Esophagus (tissue), 2 donors: ENCODE measurements at regions not wholly inside any gene's neighbourhood (a gene's known extent, or its start where the extent isn't known, plus 50 kb on each side); places are given as distances from the start of the nearest gene placed in this dataset.

ENCODE experiments used
- H3K27ac ChIP-seq, 2 donors: one replicate each; pipeline ENCODE4 v1.5.1; 2013; ENCODE audit warnings: low read depth in 2 of 2, mild to moderate bottlenecking in 2 of 2, inconsistent platforms in 1 of 2, low read length in 1 of 2, moderate library complexity in 1 of 2
- H3K27me3 ChIP-seq, 2 donors: one replicate each; pipeline ENCODE4 v1.6.1; 2013; ENCODE audit warnings: low read length in 2 of 2, control low read depth in 1 of 2, mild to moderate bottlenecking in 1 of 2; ENCODE audit not compliant: insufficient read depth in 2 of 2, control insufficient read depth in 1 of 2
- H3K36me3 ChIP-seq, 2 donors: one replicate each; pipeline ENCODE4 v1.6.1; 2013; ENCODE audit warnings: low read length in 1 of 2; ENCODE audit not compliant: control insufficient read depth in 2 of 2, insufficient read depth in 2 of 2
- H3K4me1 ChIP-seq, 2 donors: one replicate each; pipeline ENCODE4 v1.6.1; 2013; ENCODE audit warnings: low read length in 1 of 2; ENCODE audit not compliant: control insufficient read depth in 2 of 2, insufficient read depth in 2 of 2
- H3K4me3 ChIP-seq, 2 donors: one replicate each; pipeline ENCODE4 v1.5.1; 2013; ENCODE audit warnings: low read length in 2 of 2, mild to moderate bottlenecking in 2 of 2, low read depth in 1 of 2, moderate library complexity in 1 of 2
- H3K9me3 ChIP-seq, 2 donors: one replicate each; pipeline ENCODE4 v1.6.1; 2013; ENCODE audit warnings: mild to moderate bottlenecking in 2 of 2, low read depth in 1 of 2, low read length in 1 of 2, moderate library complexity in 1 of 2; ENCODE audit not compliant: control insufficient read depth in 2 of 2, insufficient read depth in 1 of 2
- WGBS, 2 donors: extraction: QIAGEN DNeasy Blood & Tissue Kit; methylation state at CpG; one replicate each; pipeline ENCODE4 v1.1.7; 2013; 5-methylcytosine and 5-hydroxymethylcytosine counted together
- donor health status: healthy with polysubstance abuse.
- donor health status: Bipolar disorder and iron deficiency.

GRCh38 chr17:71710816-71711215, 410.0 kb upstream of the SOX9 start:
- Histone ChIP-seq H3K4me1 (no peaks in the 10 kb centered on the region), H3K27ac (no peak overlapping the region), H3K9me3 (no peaks in the 10 kb centered on the region), H3K27me3 (no peaks in the 10 kb centered on the region), H3K4me3 (no peak overlapping the region), H3K36me3 (no peaks in the 10 kb centered on the region)
- 59 to 84% methylated on average over 1 of the region's 1 CpG for WGBS, 2 donors

- no peak overlapping the region for H3K27ac ChIP-seq
- 76 to 81% methylated on average over 3 of the region's 3 CpGs for WGBS, 2 donors
- H3K27me3 ChIP-seq, result no peaks in the 10 kb centered on the region
- no peak overlapping the region for H3K4me3 ChIP-seq
- no peaks in the 10 kb centered on the region for H3K36me3 ChIP-seq
- no peaks in the 10 kb centered on the region for H3K9me3 ChIP-seq
- H3K4me1 ChIP-seq, result no peaks in the 10 kb centered on the region
Observed at GRCh38 chr17:71713846-71714245, 407.0 kb upstream of the SOX9 start.

DNA sequence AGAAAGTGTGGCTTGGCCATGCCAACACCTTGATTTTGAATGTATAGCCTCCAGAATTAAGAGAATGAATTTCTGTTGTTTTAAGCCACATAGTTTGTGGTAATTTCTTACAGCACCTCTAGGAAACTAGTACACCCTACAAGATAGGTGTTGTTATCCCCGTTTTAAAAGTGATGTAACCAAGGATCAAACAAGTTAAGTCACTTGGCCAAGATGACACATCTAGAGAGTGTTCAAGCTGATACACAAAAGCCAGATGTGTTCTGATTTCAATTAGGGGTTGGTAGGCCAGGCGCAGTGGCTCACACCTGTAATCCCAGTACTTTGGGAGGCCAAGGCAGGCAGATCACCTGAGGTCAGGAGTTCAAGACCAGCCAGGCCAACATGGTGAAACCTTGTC, 396.5 kb upstream of the SOX9 start:
- 71 to 83% methylated on average over 2 of the region's 2 CpGs for WGBS, 2 donors
- Histone ChIP-seq H3K27me3 (no peaks in the 10 kb centered on the region), H3K27ac (no peak overlapping the region)

DNA sequence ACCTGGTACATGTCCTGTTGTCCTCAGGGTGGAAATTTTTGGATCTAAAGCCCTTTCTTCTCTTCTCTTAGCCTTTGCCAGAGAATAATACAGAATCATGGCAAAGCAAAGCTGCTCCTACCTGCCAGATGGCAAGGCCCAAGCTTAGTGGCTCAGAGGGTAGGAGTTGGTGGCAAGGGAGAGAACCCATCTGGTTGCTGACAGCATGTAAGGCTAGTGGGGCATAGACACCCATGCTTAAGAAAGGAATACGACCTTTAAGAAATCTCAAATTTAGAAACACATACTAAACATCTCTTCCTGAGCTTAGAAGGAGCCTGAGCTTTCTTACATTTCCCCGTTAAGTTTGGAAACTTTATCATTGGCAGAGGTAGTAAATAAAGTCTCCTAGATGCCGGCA, 395.0 kb upstream of the SOX9 start:
- no peak overlapping the region for H3K4me3 ChIP-seq
- no peaks in the 10 kb centered on the region for H3K4me1 ChIP-seq
- H3K27me3 ChIP-seq, result no peaks in the 10 kb centered on the region
- H3K9me3 ChIP-seq, result no peaks in the 10 kb centered on the region
- no peak overlapping the region for H3K27ac ChIP-seq
- no peaks in the 10 kb centered on the region for H3K36me3 ChIP-seq
- WGBS, 2 donors, result 56 to 66% methylated on average over 3 of the region's 3 CpGs

More for the DNA sequence above, 396.5 kb upstream of the SOX9 start:
- Histone ChIP-seq H3K36me3 (no peaks in the 10 kb centered on the region), H3K4me1 (no peaks in the 10 kb centered on the region), H3K9me3 (no peaks in the 10 kb centered on the region), H3K4me3 (no peak overlapping the region)

- no peaks in the 10 kb centered on the region for H3K9me3 ChIP-seq
- no peaks in the 10 kb centered on the region for H3K4me1 ChIP-seq
- H3K27ac ChIP-seq, result no peak overlapping the region
- no peaks in the 10 kb centered on the region for H3K36me3 ChIP-seq
- 13 to 19% methylated on average over 5 of the region's 5 CpGs for WGBS, 2 donors
- H3K4me3 ChIP-seq, result no peak overlapping the region
- H3K27me3 ChIP-seq, result no peaks in the 10 kb centered on the region
Observed at GRCh38 chr17:71726341-71726740, 394.5 kb upstream of the SOX9 start.

DNA sequence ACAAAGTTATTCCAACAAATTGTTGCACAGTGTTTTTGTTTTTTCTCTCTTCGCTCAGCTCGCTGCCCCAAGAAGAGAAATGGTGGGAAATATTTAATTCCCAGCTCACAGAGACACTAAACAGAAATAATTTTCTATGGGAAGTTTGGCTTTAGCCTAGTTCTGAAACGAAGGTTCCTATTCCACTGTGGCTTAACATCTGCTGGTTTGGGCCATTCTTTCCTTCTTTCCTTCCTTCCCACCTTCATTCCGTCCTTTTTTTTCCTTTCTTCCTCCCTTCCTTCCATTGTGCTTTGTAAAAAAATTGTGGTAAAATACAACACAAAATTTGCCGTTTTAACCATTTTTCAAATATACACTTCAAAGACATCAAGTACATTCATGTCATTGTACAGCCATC, 393.5 kb upstream of the SOX9 start:
- Histone ChIP-seq H3K9me3 (no peaks in the 10 kb centered on the region), H3K4me3 (no peak overlapping the region), H3K27me3 (no peaks in the 10 kb centered on the region), H3K36me3 (no peaks in the 10 kb centered on the region), H3K4me1 (no peaks in the 10 kb centered on the region), H3K27ac (no peak overlapping the region)
- 82 to 85% methylated on average over 5 of the region's 5 CpGs for WGBS, 2 donors

DNA sequence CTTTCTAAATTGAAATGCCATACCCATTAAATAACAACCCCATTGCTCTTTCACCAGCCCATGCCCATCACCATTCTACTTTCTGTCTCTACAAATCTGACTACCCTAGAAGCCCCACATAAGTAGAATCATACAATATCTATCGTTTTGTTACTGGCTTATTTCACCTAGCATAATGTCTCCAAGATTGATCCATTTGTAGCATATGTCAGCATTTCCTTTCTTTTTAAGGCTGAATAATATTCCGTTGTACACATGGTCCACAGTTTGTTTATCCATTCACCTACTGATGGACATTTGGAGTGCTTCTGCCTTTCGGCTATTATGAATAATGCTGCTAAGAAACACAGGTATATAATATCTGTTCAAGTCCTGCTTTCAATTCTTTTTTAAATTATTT, 393.1 kb upstream of the SOX9 start:
- H3K27me3 ChIP-seq, result no peaks in the 10 kb centered on the region
- no peaks in the 10 kb centered on the region for H3K9me3 ChIP-seq
- WGBS, 2 donors, result 94 to 96% methylated on average over 3 of the region's 3 CpGs
- no peaks in the 10 kb centered on the region for H3K4me1 ChIP-seq
- H3K36me3 ChIP-seq, result no peaks in the 10 kb centered on the region
- no peak overlapping the region for H3K4me3 ChIP-seq
- H3K27ac ChIP-seq, result no peak overlapping the region

GRCh38 chr17:71730871-71731270, 389.9 kb upstream of the SOX9 start:
- no peaks in the 10 kb centered on the region for H3K4me1 ChIP-seq
- no peak overlapping the region for H3K27ac ChIP-seq
- no peaks in the 10 kb centered on the region for H3K27me3 ChIP-seq
- WGBS, 2 donors, result 71 to 89% methylated on average over 1 of the region's 1 CpG
- no peak overlapping the region for H3K4me3 ChIP-seq
- H3K36me3 ChIP-seq, result no peaks in the 10 kb centered on the region
- no peaks in the 10 kb centered on the region for H3K9me3 ChIP-seq

DNA sequence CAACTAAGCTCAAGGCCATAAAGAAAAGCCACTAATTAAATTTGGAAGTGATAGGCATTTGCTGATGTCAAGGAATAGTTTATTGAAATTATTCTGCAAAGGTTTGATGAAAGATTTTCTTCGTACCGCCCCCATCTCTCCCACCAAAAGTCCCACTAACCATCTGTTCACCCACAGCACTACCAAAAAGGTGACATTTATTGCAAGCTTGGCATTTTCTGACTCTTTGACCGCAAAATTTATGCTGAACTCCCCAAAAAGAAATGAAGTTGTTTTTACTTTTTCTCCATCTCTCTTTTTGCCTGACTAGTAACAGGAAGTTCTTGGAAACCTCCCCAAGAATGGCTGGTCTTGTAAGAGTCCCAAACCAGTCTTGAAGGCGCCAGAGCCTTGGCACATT, 384.9 kb upstream of the SOX9 start:
- H3K36me3 ChIP-seq, result no peaks in the 10 kb centered on the region
- no peak overlapping the region for H3K27ac ChIP-seq
- H3K9me3 ChIP-seq, result no peaks in the 10 kb centered on the region
- no peaks in the 10 kb centered on the region for H3K4me1 ChIP-seq
- no peaks in the 10 kb centered on the region for H3K27me3 ChIP-seq
- H3K4me3 ChIP-seq, result no peak overlapping the region
- 90 to 91% methylated on average over 4 of the region's 4 CpGs for WGBS, 2 donors

- Histone ChIP-seq H3K36me3 (no peaks in the 10 kb centered on the region), H3K4me1 (no peaks in the 10 kb centered on the region), H3K27ac (no peak overlapping the region), H3K4me3 (no peak overlapping the region), H3K27me3 (no peaks in the 10 kb centered on the region), H3K9me3 (no peaks in the 10 kb centered on the region)
- 82 to 87% methylated on average over 3 of the region's 3 CpGs for WGBS, 2 donors
Observed at GRCh38 chr17:71740866-71741265, 380.0 kb upstream of the SOX9 start.
